ENCODE measurements at regions not wholly inside any gene's neighbourhood (a gene's known extent, or its start where the extent isn't known, plus 50 kb on each side); places are given as distances from the start of the nearest gene placed in this dataset.

DNA sequence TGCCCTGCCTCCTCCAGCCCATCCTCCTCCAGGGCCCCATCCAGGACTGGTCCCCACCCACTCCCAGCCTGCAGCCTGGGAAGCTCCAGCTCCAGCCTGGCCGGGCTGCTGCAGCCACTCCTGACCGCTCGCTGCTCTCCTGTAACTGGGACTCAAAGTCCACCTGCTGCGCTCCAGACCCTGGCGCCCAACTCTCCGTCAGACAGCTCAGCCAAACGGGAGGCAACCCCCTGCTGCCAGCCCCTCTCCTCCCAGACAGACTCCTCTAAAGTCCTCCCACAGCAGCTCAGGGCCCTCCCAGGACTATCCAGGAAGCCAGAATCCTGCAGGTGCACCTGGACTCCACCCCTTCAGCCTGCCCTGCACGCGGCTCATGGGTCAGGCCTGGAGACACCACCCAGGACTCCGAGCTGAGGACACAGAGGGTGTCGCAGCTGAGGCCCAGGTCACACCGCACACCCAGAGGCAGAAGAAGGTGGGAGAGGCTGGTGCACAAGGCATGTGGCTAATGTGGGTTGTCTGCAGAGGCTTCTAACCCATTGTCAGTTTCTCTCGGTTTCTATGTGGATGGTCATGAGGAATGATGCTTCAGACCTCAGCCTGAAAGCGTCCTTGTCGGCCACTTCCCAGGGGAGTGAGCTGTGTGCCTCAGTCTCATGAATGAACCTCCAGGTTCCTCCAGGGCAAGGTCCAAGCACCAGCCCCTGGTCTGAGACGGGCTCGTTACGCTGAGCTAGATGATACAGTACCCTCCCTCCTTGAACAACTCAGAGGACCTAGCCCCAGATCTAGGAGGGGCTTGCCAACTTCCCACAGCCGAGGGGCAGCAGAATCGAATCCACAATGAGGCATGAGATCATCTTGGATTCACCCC, 1514.8 kb downstream of the TBC1D22A start:
- DNase-seq: no peak

- DNase-seq: no peak
These were observed 1513.0 kb downstream of the TBC1D22A start for GRCh38 chr22:48275412-48275811.

- DNase-seq: no peak
These were observed 1508.3 kb downstream of the TBC1D22A start for GRCh38 chr22:48270731-48271130.

GRCh38 chr22:48268771-48269552, 1506.5 kb downstream of the TBC1D22A start:
- no peak for DNase-seq

DNA sequence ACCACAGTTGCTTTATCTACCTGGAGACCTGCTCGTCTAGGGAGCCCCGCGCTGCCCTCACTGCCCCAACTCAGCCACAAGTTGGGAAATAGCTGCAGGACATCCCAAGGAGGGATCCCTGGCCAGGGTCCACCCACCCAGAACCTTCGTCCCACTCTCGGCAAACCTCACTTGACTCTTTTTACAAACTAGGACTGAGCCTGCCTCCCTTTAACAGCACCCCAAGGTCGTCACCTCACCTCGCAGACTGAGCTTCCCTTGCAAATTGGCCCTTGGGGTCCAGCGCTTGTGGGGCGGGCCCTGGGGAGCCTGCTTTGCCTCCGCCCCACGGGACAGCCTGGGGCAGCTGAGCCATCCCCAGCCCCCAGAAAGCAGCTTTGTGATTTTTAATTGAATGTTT, 1505.8 kb downstream of the TBC1D22A start:
- DNase-seq: no peak

GRCh38 chr22:48267681-48268080, 1505.2 kb downstream of the TBC1D22A start:
- DNase-seq: no peak

- DNase-seq: no peak
These were observed 1502.7 kb downstream of the TBC1D22A start for GRCh38 chr22:48265000-48265625.

DNA sequence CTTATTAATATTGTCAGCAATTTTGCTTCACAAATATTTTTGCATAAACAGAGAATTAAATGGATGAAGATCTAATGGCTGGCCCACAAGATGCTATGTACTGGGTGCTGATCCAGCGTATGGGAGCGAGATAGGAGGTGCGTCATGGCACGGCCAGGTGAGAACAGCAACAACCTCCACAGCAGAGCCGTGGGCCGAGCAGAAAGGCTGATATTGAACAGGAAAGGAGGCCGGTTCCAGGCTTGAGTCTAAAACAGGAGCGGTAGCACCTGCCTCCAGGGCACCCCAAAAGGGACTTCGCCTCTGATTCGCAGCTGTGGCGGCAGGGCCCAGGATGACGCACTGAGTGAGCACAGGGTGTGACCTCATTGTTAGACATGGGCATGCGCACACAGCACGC, 1502.1 kb downstream of the TBC1D22A start:
- DNase-seq: no peak

GRCh38 chr22:48263791-48264351, 1501.4 kb downstream of the TBC1D22A start:
- no peak for DNase-seq

DNA sequence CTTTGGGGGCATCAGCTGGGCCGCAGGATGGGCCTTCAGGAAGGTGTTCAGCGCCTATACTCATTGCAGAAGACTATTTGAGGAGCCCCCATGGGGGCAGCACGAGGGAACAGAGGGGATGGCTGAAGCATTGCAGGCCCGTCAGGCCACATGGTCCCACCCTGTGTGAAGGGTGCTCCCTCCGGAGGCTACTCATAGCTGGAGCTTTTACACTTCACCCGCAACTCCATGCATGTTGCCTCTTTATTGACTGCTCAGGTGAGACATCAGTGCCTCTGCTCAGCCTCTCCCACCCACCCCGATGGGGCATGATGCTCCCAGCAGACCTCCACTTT, 1500.9 kb downstream of the TBC1D22A start:
- DNase-seq: no peak

DNA sequence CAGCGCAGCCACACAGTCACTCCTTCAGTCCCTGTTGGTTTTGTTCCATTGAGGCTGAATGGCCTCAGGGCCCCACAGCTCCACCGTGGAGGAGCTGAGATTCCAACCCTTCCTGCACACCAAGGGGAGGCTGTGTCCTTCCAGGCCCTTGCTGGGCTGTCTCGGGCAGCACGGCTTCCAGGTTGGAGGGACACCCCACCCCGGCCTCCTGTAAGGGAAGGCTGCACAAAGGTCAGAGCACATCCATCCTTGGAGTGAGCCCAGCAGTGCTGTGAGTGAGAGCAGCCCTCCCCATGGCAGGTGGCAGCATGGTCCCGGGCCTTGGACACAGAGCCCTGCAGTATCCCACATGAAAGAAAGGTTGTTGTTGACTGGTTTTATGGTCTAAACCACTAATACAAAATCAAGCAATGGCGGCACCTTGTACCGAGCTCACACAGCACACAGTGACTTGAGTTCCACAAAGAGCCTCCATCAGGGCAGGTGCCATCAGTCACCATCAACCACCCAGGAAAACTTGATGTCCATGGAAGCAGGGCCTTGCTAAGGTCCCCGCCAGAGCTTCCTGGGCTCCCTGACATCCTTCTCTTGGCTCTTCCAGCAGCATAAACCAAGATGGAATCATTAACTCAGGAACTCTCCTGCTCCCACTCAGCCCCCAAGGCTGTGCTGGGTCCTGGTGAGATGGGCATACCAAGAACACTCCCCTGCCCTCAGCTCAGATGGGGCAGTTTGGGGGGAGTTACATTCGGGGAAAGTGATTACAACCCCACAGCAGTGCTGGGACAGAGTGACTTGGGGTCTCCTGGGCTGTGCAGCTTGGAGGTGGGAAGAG, 1500.4 kb downstream of the TBC1D22A start:
- DNase-seq: no peak

DNA sequence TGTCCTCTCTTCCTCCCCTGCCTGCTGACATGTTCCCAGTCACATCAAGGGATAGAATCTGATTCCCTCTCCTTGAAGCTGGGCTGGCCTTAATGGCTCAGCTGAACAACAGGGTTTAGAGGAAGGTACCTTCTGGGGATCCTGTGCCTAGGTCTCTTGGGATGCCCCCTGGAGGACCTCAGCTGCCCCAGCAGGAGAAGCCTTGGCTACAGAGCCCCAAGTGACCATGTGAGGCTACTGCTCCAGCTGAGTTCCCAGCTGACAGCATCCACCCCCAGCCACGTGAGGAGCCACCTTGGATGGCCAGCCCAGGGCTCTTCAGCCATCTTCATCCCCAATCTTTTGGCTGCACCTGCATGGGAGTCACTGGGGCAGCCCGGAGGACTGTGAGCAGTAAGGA, 1499.3 kb downstream of the TBC1D22A start:
- no peak for DNase-seq

GRCh38 chr22:48261048-48261621, 1498.7 kb downstream of the TBC1D22A start:
- DNase-seq: no peak

DNA sequence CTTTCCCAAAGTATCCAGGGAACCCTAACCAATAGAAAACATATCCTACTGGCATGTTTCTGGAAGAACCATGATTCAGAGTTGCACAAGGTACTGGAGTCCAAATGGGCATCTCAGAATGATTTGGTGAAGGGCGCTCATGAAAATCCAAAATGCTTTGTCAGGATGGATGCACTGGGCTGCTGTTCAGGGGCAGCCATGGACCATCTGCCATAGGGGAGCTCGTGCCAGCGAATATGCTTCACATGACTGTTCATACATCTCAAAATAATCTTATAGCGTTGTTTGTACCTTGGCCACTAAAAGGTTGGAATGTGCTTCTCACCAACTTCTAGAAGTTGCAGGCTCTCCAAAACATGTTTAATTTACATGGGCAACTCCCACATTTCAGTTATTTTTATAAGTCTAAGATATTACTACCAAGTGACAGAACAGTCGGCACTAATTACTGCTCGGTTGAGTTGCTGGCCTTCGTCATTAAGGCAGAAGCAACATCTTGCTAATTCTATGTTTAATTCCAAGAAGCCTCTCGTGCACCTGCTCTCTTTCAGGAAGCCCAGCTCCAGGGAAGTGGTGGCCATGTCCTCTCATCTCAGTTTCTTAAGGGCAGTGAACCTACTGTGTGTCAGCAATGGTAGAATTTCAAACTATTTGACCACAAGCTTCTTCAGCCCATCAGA, 1497.7 kb downstream of the TBC1D22A start:
- DNase-seq: no peak

DNA sequence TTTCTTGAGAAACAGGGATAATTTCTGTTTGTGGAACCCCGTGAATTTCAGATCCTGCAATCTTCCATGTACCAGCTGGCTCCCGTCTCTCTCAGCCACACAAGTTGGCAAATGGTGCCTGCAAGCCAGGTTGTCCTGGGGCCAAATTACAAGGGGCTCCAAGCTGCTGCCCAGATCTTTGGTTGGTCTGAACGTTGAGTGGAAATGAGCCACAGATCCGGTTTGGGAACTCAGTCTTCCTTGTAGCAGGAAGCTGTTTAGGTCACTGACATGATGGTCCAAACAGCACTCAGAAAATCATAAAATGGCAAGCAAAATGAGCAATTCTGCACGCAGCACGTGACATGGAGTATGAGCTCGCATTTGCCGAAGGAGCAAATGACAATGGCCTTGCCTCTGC, 1496.4 kb downstream of the TBC1D22A start:
- DNase-seq: no peak

DNA sequence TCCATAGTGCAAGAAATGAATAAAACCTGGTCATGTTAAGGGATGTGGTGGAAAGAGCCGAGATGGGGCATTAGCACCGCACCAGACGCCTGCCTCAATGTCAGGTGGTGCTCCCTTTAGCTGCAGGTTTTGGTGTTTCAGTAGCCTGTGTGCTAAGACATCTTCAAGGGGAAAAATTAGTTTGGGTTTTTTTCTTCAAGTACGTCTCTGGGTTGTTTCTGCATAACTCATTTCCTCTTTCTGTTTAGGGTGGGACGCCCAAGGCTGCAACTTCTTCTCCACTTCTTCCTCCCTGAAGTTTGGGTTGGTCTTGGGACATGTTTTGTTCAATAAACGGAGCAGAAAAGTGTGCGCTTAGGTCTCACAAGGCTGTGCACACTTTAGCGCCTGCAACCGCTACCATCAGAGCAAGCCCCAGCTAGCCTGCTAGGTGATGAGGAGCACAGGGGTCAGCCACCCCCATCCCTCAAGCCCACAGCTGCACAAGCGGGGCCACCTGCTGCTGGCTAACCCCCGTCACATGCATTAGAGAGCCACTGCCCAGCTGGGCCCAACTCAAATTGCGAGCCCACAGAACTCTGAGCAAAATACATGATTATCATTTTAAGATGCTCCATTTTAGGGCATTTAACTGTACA, 1495.7 kb downstream of the TBC1D22A start:
- no peak for DNase-seq

- no peak for DNase-seq
These were observed 1495.2 kb downstream of the TBC1D22A start for GRCh38 chr22:48257685-48258055.

- no peak for DNase-seq
These were observed 1494.6 kb downstream of the TBC1D22A start for GRCh38 chr22:48256776-48257684.

DNA sequence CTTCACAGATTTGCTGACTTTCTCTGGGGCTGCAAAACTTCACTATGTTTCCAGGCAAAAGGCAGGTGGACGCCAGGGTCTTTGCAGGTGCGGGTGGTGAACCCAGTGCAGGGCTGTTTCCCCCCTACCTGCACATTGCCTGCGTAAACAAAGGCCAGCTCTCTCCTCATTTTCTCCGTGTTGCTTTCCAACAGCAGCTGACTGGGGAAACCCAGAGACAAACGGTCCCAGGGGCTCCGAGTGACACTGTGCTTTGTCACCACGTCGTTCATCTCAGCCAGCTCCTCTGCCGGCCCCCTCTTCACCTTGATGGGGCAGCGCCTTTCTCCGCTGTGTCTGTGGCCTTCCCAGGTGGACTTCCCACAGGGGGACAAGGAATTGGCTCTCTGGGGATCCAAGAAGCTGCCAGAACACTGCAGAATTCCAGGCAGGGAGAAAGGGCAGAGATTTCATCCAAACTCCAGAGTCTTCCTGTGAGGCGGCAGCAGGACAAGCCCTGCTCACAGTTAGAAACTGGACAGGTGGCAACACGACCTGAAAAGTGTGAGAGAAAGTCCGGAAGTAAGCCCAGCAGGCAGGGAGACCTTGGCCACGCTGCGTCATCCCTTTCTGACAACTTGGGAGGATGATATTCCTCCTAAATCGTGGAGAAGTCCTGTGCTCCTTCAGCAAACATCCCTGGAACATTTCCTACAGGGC, 1493.7 kb downstream of the TBC1D22A start:
- DNase-seq: no peak
